PC-3 (cell line): ENCODE measurements at regions not wholly inside any gene's neighbourhood (a gene's known extent, or its start where the extent isn't known, plus 50 kb on each side); places are given as distances from the start of the nearest gene placed in this dataset.

Source experiments
- ATAC-seq: fragments of 200-7000 bp; cut with Tn5 transposase; 2 replicates; pipeline ENCODE4 v1.9.1; 2020; ENCODE audit warnings: mild to moderate bottlenecking, moderate library complexity
- BruUV-seq: library from RNA; stranded (reverse); fragments of 400-500 nt; replicated peaks from 2 replicates; lab custom pipeline; 2021; lab: Mats Ljungman, UMichigan
- CTCF ChIA-PET: fragments of 300-600 bp; sonication (Branson Sonifier 250); formaldehyde crosslinking; loops from one replicate; lab custom pipeline; 2022; ENCODE audit warnings: antibody characterized with exemption; lab: Charles Lee
- POLR2A ChIA-PET: fragments of 300-600 bp; sonication (Branson Sonifier 250); formaldehyde crosslinking; loops from one replicate; lab custom pipeline; 2022; ENCODE audit warnings: antibody characterized with exemption; ENCODE audit not compliant: unreplicated experiment; lab: Charles Lee
- DNase-seq: peaks from one replicate; pipeline ENCODE4 v3.0.0-alpha.2; 2015
- H2AFZ ChIP-seq: fragments of 300-600 bp; sonication (generic); 2 replicates; pipeline ENCODE4 v1.6.0; 2016; ENCODE audit warnings: antibody characterized with exemption, low read length
- H3F3A ChIP-seq: fragments of 300-600 bp; sonication (generic); one replicate; pipeline ENCODE4 v1.6.0; 2017; ENCODE audit warnings: antibody characterized with exemption, low read length, control low read depth, mild to moderate bottlenecking; ENCODE audit not compliant: unreplicated experiment
- H3K27ac ChIP-seq: fragments of 300-600 bp; sonication (generic); 2 replicates; pipeline ENCODE4 v1.5.1; 2016; ENCODE audit warnings: mild to moderate bottlenecking, low read length
- H3K27me3 ChIP-seq: fragments of 300-600 bp; sonication (generic); 2 replicates; pipeline ENCODE4 v1.6.1; 2016; ENCODE audit warnings: low read length, mixed read lengths
- H3K36me3 ChIP-seq: fragments of 300-600 bp; sonication (generic); 2 replicates; pipeline ENCODE4 v1.6.1; 2016; ENCODE audit warnings: low read depth, mixed run types, low read length, mixed read lengths
- H3K4me1 ChIP-seq: fragments of 300-600 bp; sonication (generic); 2 replicates; pipeline ENCODE4 v1.5.1; 2016; ENCODE audit warnings: low read length; ENCODE audit not compliant: insufficient read depth
- H3K4me2 ChIP-seq: fragments of 300-600 bp; sonication (generic); 2 replicates; pipeline ENCODE4 v1.6.0; 2016; ENCODE audit warnings: low read length
- H3K4me3 ChIP-seq: fragments of 300-600 bp; sonication (generic); 2 replicates; pipeline ENCODE4 v1.5.1; 2016; ENCODE audit warnings: mild to moderate bottlenecking, low read length, mixed read lengths
- H3K79me2 ChIP-seq: fragments of 300-600 bp; sonication (generic); 2 replicates; pipeline ENCODE4 v1.6.1; 2017; ENCODE audit warnings: low read length, mixed read lengths
- H3K9ac ChIP-seq: fragments of 300-600 bp; sonication (generic); 2 replicates; pipeline ENCODE4 v1.6.0; 2016; ENCODE audit warnings: mild to moderate bottlenecking, low read length
- H3K9me2 ChIP-seq: fragments of 300-600 bp; sonication (generic); replicated peaks from 2 replicates; pipeline ENCODE4 v1.6.1; 2016; ENCODE audit warnings: mixed run types, low read length, mixed read lengths
- H3K9me3 ChIP-seq: fragments of 300-600 bp; sonication (generic); 2 replicates; pipeline ENCODE4 v1.6.1; 2016; ENCODE audit warnings: low read length, mixed read lengths
- H4K20me1 ChIP-seq: fragments of 300-600 bp; sonication (generic); 2 replicates; pipeline ENCODE4 v1.6.1; 2016; ENCODE audit warnings: low read length, mixed read lengths
- EZH2 ChIP-seq: fragments of 300-600 bp; sonication (generic); IDR thresholded peaks from one replicate; pipeline ENCODE4 v1.6.1; 2017; ENCODE audit warnings: antibody characterized with exemption, mild to moderate bottlenecking, low read length; ENCODE audit not compliant: unreplicated experiment
- EZH2phosphoT487 ChIP-seq: fragments of 300-600 bp; sonication (generic); IDR thresholded peaks from 2 replicates; pipeline ENCODE4 v1.6.1; 2018; ENCODE audit warnings: mild to moderate bottlenecking, antibody characterized with exemption, low read length, borderline replicate concordance
- intact Hi-C: fragments of 100-400 bp; cut with micrococcal nuclease; formaldehyde crosslinking; loops from 2 replicates; pipeline ENCODE4 v1.9.0; 2023
- TF ChIP-seq, protein P1 (sequence below): fragments of 300-600 bp; sonication (generic); conservative IDR thresholded peaks from 2 replicates; pipeline ENCODE4 v1.5.1; 2017; ENCODE audit warnings: antibody characterized with exemption, low read depth, mild to moderate bottlenecking, low read length

DNA sequence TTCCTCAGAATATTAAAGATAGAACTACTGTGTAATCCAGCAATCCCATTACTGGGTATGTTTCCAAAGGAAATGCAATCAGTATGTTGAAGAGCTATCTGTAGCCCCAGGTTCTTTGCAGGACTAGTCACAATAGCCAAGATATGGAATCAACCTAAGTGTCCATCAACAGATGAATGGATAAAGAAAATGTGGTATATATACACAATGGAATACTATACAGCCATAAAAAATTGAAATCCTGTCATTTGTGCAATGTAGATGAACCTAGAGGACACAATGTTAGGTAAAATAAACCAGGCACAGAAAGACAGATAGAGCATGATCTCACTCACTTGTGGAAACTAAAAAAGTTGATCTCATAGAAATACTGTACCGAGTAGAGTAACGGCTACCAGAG is 306.0 kb upstream of the MARCKS start:
- ChIA-PET POLR2A (no interaction called here), CTCF (no interaction called here)
- no peaks in the 10 kb centered on the region for H4K20me1 ChIP-seq
- no peaks in the 10 kb centered on the region for H3K27me3 ChIP-seq
- no peak overlapping the region for H3K4me3 ChIP-seq
- TF ChIP-seq, protein P1, sequence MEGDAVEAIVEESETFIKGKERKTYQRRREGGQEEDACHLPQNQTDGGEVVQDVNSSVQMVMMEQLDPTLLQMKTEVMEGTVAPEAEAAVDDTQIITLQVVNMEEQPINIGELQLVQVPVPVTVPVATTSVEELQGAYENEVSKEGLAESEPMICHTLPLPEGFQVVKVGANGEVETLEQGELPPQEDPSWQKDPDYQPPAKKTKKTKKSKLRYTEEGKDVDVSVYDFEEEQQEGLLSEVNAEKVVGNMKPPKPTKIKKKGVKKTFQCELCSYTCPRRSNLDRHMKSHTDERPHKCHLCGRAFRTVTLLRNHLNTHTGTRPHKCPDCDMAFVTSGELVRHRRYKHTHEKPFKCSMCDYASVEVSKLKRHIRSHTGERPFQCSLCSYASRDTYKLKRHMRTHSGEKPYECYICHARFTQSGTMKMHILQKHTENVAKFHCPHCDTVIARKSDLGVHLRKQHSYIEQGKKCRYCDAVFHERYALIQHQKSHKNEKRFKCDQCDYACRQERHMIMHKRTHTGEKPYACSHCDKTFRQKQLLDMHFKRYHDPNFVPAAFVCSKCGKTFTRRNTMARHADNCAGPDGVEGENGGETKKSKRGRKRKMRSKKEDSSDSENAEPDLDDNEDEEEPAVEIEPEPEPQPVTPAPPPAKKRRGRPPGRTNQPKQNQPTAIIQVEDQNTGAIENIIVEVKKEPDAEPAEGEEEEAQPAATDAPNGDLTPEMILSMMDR: no peak
- TF ChIP-seq EZH2: no peak
- TF ChIP-seq EZH2phosphoT487: no peak
- DNase-seq: no peak
- H3K9me3 ChIP-seq: no peaks in the 10 kb centered on the region
- no peaks in the 10 kb centered on the region for H3K79me2 ChIP-seq
- no TSS peak for BruUV-seq
- no peaks in the 10 kb centered on the region for H3K36me3 ChIP-seq
- H3F3A ChIP-seq: no peaks in the 10 kb centered on the region
- no peak overlapping the region for H3K27ac ChIP-seq
- H3K9me2 ChIP-seq: no peaks in the 10 kb centered on the region
- no peak overlapping the region for H3K4me2 ChIP-seq
- H3K4me1 ChIP-seq: no peaks in the 10 kb centered on the region
- ATAC-seq: no peak
- no peak overlapping the region for H3K9ac ChIP-seq
- no peak overlapping the region for H2AFZ ChIP-seq
- intact Hi-C loops: no loop called here

DNA sequence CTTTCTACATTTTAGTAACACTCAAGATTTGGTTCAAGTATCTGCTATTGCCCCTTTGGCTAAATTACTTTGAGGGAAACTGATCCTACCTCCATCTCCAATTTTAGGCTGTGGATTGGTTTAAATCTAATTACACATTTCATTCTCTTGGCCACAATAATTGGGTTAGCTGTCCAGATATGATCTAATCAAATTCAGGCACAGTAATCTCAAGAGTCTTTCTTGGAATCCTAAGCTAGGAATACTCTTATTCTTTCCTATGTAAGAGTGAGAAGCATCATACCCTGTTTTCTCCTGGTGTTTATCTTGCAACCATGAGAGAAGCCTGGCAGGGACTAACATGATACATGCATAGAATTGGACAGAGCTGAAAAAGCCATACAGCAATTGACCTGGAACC is 300.4 kb upstream of the MARCKS start:
- no peak overlapping the region for H3K27ac ChIP-seq
- no peaks in the 10 kb centered on the region for H3K79me2 ChIP-seq
- TF ChIP-seq EZH2phosphoT487 (no peak), EZH2 (no peak)
- TF ChIP-seq, protein P1: no peak
- intact Hi-C loops: no loop called here
- H3K4me3 ChIP-seq: no peak overlapping the region
- BruUV-seq: no TSS peak
- no peak overlapping the region for H3K4me2 ChIP-seq
- ChIA-PET CTCF (no interaction called here), POLR2A (no interaction called here)
- no peaks in the 10 kb centered on the region for H4K20me1 ChIP-seq
- no peaks in the 10 kb centered on the region for H3K9me2 ChIP-seq
- H3K4me1 ChIP-seq: peaks cover 30% of the 10 kb centered on the region
- H3K36me3 ChIP-seq: no peaks in the 10 kb centered on the region
- no peaks in the 10 kb centered on the region for H3K9me3 ChIP-seq
- no peaks in the 10 kb centered on the region for H3K27me3 ChIP-seq
- DNase-seq (no peak), ATAC-seq (no peak)
- no peaks in the 10 kb centered on the region for H3F3A ChIP-seq
- H3K9ac ChIP-seq: no peak overlapping the region
- H2AFZ ChIP-seq: no peak overlapping the region

DNA sequence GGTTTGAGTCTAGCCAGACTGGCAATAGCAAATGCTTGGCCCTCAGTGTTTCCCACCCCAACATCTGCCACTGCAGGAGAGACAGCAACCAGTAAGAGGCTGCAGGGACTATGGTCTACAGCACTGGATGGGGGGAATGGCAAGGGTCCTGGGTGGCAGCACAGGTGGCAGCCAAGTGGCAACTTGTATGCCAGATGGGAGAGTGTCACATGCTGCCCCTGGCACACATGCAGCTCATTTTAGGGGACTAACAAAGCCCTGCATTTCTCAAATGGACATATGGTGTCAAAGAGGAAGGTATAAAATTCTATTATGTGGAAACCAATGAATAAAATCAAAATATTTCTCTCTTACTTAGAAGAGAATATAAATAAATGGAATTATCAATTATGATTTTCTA is 298.7 kb upstream of the MARCKS start:
- DNase-seq: no peak

More for the DNA sequence above, 298.7 kb upstream of the MARCKS start:
- Histone ChIP-seq H3K4me2 (no peak overlapping the region), H3F3A (no peaks in the 10 kb centered on the region), H3K27ac (no peak overlapping the region), H3K4me3 (no peak overlapping the region), H3K4me1 (peaks cover 30% of the 10 kb centered on the region), H3K27me3 (no peaks in the 10 kb centered on the region), H3K9ac (no peak overlapping the region), H2AFZ (no peak overlapping the region), H4K20me1 (no peaks in the 10 kb centered on the region), H3K9me2 (no peaks in the 10 kb centered on the region), H3K36me3 (no peaks in the 10 kb centered on the region), H3K79me2 (no peaks in the 10 kb centered on the region), H3K9me3 (no peaks in the 10 kb centered on the region)
- intact Hi-C loops: no loop called here
- BruUV-seq: no TSS peak
- ChIA-PET POLR2A (interaction anchor here (0.6 kb wide), 1 partner anchor 19 kb away, joined by 3 read pairs; no protein-coding TSS in a partner anchor), CTCF (no interaction called here)
- no peak for TF ChIP-seq EZH2
- no peak for TF ChIP-seq EZH2phosphoT487
- TF ChIP-seq, protein P1: no peak
- ATAC-seq: no peak
